ENCODE measurements at regions not wholly inside any gene's neighbourhood (a gene's known extent, or its start where the extent isn't known, plus 50 kb on each side); places are given as distances from the start of the nearest gene placed in this dataset.

DNA sequence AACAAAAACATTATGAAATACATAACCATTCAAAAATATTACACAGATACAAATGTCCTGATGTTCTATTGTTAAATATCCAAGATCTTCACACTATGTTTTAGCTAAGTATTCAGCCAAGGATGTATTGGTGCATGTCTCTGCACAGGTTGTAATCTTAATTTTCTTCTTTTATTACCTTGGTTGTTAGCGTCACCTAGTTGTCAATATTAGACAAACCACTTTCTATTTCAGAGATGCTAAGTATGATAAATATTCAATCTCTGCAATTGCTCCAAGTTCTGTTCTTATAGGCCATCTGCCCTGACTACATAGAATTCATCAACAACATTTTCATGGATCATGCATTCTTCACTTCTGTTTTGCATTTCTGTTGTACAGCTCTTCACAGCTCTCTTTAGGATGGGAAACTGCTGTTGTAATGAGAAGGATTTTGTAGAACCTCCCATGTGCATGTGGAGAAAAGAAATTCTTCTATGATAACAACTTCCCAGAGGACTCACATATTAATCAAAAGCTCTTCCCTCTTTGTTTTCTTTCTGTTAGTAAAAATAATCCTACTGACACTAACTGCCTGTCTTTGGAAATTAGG lies 380.1 kb downstream of the NUF2 start:
- DNase-seq (ENCODE audit: low spot score) = no peak
- Histone ChIP-seq H3K9me3 (ENCODE audit: low read depth, low read length, poor library complexity, severe bottlenecking) (no peaks in the 10 kb centered on the region), H3K4me3 (ENCODE audit: low read depth, low read length, poor library complexity, severe bottlenecking) (no peak overlapping the region), H3K4me1 (ENCODE audit: insufficient read depth, low read length, poor library complexity, severe bottlenecking) (peaks cover 36% of the 10 kb centered on the region), H3K27ac (ENCODE audit: low read depth, low read length, poor library complexity, severe bottlenecking) (peak overlapping the region; percentile 6), H3K27me3 (replicated peaks; ENCODE audit: insufficient read depth, low read depth, low read length, poor library complexity) (no peaks in the 10 kb centered on the region), H3K36me3 (ENCODE audit: insufficient read depth, low read length, poor library complexity, severe bottlenecking) (no peaks in the 10 kb centered on the region)
- intact Hi-C loops (cut with micrococcal nuclease; ENCODE audit: unreplicated experiment) = loop anchor here (10.0 kb wide), 2 partner anchors 167 to 327 kb away; no protein-coding TSS in a partner anchor
- ChIA-PET POLR2A (ENCODE audit: low non-redundant PET) (no interaction called here), CTCF (interaction anchor here (1.2 to 1.3 kb wide), 2 partner anchors 140 to 164 kb away, joined by 3 to 4 read pairs; no protein-coding TSS in a partner anchor)
- no TSS peak for BruUV-seq (replicated peaks)
- TF ChIP-seq, protein P1, sequence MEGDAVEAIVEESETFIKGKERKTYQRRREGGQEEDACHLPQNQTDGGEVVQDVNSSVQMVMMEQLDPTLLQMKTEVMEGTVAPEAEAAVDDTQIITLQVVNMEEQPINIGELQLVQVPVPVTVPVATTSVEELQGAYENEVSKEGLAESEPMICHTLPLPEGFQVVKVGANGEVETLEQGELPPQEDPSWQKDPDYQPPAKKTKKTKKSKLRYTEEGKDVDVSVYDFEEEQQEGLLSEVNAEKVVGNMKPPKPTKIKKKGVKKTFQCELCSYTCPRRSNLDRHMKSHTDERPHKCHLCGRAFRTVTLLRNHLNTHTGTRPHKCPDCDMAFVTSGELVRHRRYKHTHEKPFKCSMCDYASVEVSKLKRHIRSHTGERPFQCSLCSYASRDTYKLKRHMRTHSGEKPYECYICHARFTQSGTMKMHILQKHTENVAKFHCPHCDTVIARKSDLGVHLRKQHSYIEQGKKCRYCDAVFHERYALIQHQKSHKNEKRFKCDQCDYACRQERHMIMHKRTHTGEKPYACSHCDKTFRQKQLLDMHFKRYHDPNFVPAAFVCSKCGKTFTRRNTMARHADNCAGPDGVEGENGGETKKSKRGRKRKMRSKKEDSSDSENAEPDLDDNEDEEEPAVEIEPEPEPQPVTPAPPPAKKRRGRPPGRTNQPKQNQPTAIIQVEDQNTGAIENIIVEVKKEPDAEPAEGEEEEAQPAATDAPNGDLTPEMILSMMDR (conservative IDR thresholded peaks at IDR 0.05; ENCODE audit: low read depth, low read length) = 0 out of 2 replicates have a peak, but pooled peaks have one; percentile 22
- TF ChIP-seq EZH2 (IDR thresholded peaks at IDR 0.05; ENCODE audit: borderline replicate concordance, low read depth, low read length, poor library complexity, severe bottlenecking) = no peak

DNA sequence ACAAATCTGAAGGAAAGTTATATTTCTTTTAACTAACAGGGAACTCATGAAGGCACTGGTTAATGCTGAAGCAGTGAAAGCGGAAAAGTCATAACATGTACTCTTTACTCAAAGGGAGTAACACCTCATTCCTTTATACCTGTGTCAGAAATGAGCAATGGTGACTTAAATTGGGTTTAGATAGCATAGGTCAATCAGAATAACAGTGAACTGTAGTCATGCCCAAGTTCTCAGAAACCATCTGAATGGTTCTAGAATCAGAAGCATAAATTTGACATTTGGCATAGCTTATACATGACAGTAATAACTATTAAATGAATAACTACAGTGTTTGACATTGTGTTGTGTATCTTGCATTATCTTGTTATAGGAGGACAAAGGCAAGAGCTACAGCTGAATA lies 382.0 kb downstream of the NUF2 start:
- intact Hi-C loops (cut with micrococcal nuclease; ENCODE audit: unreplicated experiment) = loop anchor here (10.0 kb wide), 2 partner anchors 169 to 329 kb away; no protein-coding TSS in a partner anchor
- POLR2A ChIA-PET (ENCODE audit: low non-redundant PET) = no interaction called here
- CTCF ChIA-PET = no interaction called here

DNA sequence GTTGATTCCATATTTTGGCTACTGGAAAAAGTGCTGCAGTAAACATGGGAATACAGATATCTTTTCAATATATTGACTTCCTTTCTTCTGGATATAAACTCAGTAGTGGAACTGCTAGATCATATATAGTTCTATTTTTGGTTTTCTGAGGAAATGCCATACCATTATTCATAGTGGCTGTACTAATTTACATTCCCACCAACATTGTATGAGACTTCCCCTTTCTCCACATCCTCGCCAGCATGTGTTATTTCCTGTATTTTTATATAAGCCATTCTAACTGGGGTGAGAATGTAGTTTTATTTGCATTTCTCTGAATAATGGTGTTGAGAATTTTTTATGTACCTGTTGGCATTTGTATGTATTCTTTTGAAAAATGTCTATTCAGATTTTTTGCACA lies 385.2 kb downstream of the NUF2 start:
- TF ChIP-seq EZH2 (IDR thresholded peaks at IDR 0.05; ENCODE audit: borderline replicate concordance, low read depth, low read length, poor library complexity, severe bottlenecking) = no peak
- TF ChIP-seq, protein P1 (conservative IDR thresholded peaks at IDR 0.05; ENCODE audit: low read depth, low read length) = no peak
- CTCF ChIA-PET = no interaction called here
- Histone ChIP-seq H3K4me3 (ENCODE audit: low read depth, low read length, poor library complexity, severe bottlenecking) (no peak overlapping the region), H3K9me3 (ENCODE audit: low read depth, low read length, poor library complexity, severe bottlenecking) (peaks cover 10% of the 10 kb centered on the region), H3K27me3 (replicated peaks; ENCODE audit: insufficient read depth, low read depth, low read length, poor library complexity) (no peaks in the 10 kb centered on the region), H3K4me1 (ENCODE audit: insufficient read depth, low read length, poor library complexity, severe bottlenecking) (peaks cover 46% of the 10 kb centered on the region), H3K27ac (ENCODE audit: low read depth, low read length, poor library complexity, severe bottlenecking) (peak overlapping the region; percentile 79), H3K36me3 (ENCODE audit: insufficient read depth, low read length, poor library complexity, severe bottlenecking) (no peaks in the 10 kb centered on the region)
- no TSS peak for BruUV-seq (replicated peaks)
- intact Hi-C loops (cut with micrococcal nuclease; ENCODE audit: unreplicated experiment) = loop anchor here (1.0 to 10.0 kb wide), 3 partner anchors 118 to 332 kb away; no protein-coding TSS in a partner anchor
- POLR2A ChIA-PET (ENCODE audit: low non-redundant PET) = interaction anchor here (1.0 kb wide), 1 partner anchor 117 kb away, joined by 4 read pairs; no protein-coding TSS in a partner anchor
- DNase-seq (ENCODE audit: low spot score) = peak; percentile 85

More for the DNA sequence above, 382.0 kb downstream of the NUF2 start:
- Histone ChIP-seq H3K4me1 (ENCODE audit: insufficient read depth, low read length, poor library complexity, severe bottlenecking) (peaks cover 44% of the 10 kb centered on the region), H3K36me3 (ENCODE audit: insufficient read depth, low read length, poor library complexity, severe bottlenecking) (no peaks in the 10 kb centered on the region), H3K4me3 (ENCODE audit: low read depth, low read length, poor library complexity, severe bottlenecking) (no peak overlapping the region), H3K27ac (ENCODE audit: low read depth, low read length, poor library complexity, severe bottlenecking) (no peak overlapping the region), H3K9me3 (ENCODE audit: low read depth, low read length, poor library complexity, severe bottlenecking) (peaks cover 5% of the 10 kb centered on the region), H3K27me3 (replicated peaks; ENCODE audit: insufficient read depth, low read depth, low read length, poor library complexity) (no peaks in the 10 kb centered on the region)
- DNase-seq (ENCODE audit: low spot score) = no peak
- BruUV-seq (replicated peaks) = no TSS peak
- no peak for TF ChIP-seq EZH2 (IDR thresholded peaks at IDR 0.05; ENCODE audit: borderline replicate concordance, low read depth, low read length, poor library complexity, severe bottlenecking)
- TF ChIP-seq, protein P1 (conservative IDR thresholded peaks at IDR 0.05; ENCODE audit: low read depth, low read length) = no peak
